Kidney (tissue), 13 donors: ENCODE measurements at regions not wholly inside any gene's neighbourhood (a gene's known extent, or its start where the extent isn't known, plus 50 kb on each side); places are given as distances from the start of the nearest gene placed in this dataset.

ENCODE experiments used
- DNase-seq, 5 donors: peaks; one replicate each; pipeline ENCODE4 v3.0.0-alpha.2; 2013 to 2020
- FAIRE-seq: peaks from 2 replicates; lab custom pipeline; 2012; peaks lifted over from hg19 to GRCh38; lab: Jason Lieb, UNC
- H3K27ac ChIP-seq, 2 donors: one replicate each; pipeline ENCODE4 v1.7.0; 2013; ENCODE audit warnings: low read depth in 2 of 2, low read length in 2 of 2, inconsistent platforms in 1 of 2
- H3K27me3 ChIP-seq: one replicate; pipeline ENCODE4 v1.7.1; 2013; ENCODE audit warnings: low read length, inconsistent platforms; ENCODE audit not compliant: control insufficient read depth, insufficient read depth
- H3K36me3 ChIP-seq, 3 donors: one replicate each; pipeline versions ENCODE4 v1.7.0 to v1.7.1; 2013; ENCODE audit warnings: low read length in 3 of 3, control low read depth in 1 of 3, inconsistent platforms in 1 of 3; ENCODE audit not compliant: insufficient read depth in 3 of 3, control insufficient read depth in 2 of 3
- H3K4me1 ChIP-seq, 3 donors: one replicate each; pipeline versions ENCODE4 v1.7.0 to v1.7.1; 2013; ENCODE audit warnings: low read length in 3 of 3, inconsistent platforms in 1 of 3, low read depth in 1 of 3; ENCODE audit not compliant: control insufficient read depth in 2 of 3, insufficient read depth in 2 of 3
- H3K4me3 ChIP-seq, 3 donors: one replicate each; pipeline versions ENCODE4 v1.7.0 to v1.8.1; 2013; ENCODE audit warnings: low read length in 3 of 3, control low read depth in 1 of 3, inconsistent platforms in 1 of 3
- H3K9ac ChIP-seq, 3 donors: one replicate each; pipeline versions ENCODE4 v1.7.0 to v1.7.1; 2013; ENCODE audit warnings: low read length in 3 of 3, control low read depth in 1 of 3, inconsistent platforms in 1 of 3
- H3K9me3 ChIP-seq, 3 donors: one replicate each; pipeline versions ENCODE4 v1.7.0 to v1.7.1; 2013; ENCODE audit warnings: low read length in 3 of 3, control low read depth in 1 of 3, inconsistent platforms in 1 of 3; ENCODE audit not compliant: control insufficient read depth in 2 of 3, insufficient read depth in 1 of 3
- intact Hi-C: fragments of 100-400 bp; cut with DNase I; formaldehyde crosslinking; loops from one replicate; pipeline ENCODE4 v1.11.1; 2022
- TF ChIP-seq, protein P1 (sequence below): IDR thresholded peaks from 3 replicates; pipeline ENCODE4 v1.5.1; 2012; ENCODE audit warnings: mild to moderate bottlenecking, moderate library complexity, borderline replicate concordance; ENCODE audit not compliant: insufficient read depth; ENCODE audit errors: extremely low read depth
- donor health status: control.
- donor health status: control.
- donor health status: control.
- donor health status: control.
- donor health status: control.
- donor health status: DM: yes; HTN: yes; CAD: no.
- donor health status: Normal renal cell carcinoma (clear cell type).

DNA sequence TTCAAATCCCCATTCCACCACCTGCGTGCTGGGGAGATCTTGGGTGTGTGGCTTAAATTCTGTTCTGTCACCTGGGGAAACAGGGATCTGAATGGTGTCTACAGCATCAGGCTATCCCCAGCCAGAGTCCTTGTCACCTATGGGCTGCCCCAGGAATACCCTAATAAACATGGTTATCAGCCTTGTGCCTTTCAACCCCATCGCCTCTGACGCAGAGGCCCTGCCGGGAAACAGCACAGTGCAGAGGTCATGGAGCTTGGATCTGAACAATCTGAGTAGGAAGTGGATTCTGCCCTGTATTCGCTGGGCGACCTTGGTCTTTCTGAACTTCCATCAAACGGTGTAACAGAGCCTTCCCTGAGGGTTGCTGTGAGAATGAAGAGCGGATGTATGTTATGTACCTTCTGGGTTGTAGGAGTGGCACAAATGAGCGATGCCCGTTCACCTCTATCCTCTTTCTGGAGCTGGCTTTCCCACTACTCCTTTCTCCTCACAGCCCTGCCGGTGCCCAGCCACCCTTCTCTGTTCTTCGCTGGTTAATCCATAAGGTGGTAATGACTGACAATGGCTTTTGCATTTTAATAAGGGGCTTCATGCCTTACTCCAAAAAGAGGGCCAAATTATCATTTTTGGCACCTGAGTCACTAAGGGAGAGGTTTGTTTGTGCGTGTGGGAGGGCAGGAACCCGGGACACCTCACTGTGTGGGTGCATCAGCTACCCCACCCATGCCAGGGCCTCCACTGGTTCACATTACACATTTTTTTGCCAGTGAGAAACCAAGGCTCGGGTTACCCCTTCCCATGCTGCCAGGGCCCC lies 256.5 kb downstream of the MYCN start:
- Histone ChIP-seq H3K27me3 (no peaks in the 10 kb centered on the region), H3K4me1 (no peaks in the 10 kb centered on the region), H3K36me3 (no peaks in the 10 kb centered on the region), H3K9me3 (no peaks in the 10 kb centered on the region), H3K4me3 (no peak overlapping the region), H3K27ac (no peak overlapping the region), H3K9ac (no peak overlapping the region)
- DNase-seq (peak in 1 of 5 donors; percentile 7), FAIRE-seq (no peak)
- intact Hi-C loops, result no loop called here
- TF ChIP-seq, protein P1, sequence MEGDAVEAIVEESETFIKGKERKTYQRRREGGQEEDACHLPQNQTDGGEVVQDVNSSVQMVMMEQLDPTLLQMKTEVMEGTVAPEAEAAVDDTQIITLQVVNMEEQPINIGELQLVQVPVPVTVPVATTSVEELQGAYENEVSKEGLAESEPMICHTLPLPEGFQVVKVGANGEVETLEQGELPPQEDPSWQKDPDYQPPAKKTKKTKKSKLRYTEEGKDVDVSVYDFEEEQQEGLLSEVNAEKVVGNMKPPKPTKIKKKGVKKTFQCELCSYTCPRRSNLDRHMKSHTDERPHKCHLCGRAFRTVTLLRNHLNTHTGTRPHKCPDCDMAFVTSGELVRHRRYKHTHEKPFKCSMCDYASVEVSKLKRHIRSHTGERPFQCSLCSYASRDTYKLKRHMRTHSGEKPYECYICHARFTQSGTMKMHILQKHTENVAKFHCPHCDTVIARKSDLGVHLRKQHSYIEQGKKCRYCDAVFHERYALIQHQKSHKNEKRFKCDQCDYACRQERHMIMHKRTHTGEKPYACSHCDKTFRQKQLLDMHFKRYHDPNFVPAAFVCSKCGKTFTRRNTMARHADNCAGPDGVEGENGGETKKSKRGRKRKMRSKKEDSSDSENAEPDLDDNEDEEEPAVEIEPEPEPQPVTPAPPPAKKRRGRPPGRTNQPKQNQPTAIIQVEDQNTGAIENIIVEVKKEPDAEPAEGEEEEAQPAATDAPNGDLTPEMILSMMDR, result no peak

DNA sequence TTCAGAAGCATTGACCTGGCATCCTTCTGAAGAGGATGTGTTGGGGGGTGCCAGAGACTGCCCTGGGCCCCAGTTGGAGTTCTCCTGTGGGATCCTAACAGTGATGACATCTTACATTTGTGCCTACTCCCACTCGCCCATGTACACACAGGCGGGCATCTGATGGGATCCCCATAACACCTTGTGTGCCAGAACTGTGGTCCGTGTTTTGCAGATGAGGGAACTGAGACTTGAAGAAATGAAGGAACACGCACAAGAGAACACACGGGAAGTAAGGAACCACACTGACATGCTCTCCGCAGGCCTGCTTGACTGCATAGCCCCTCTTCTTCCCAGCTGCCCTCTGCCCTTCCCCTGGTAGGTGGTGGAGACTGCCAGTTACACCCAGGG lies 255.3 kb downstream of the MYCN start:
- H3K9me3 ChIP-seq, result no peaks in the 10 kb centered on the region
- TF ChIP-seq, protein P1, result no peak
- DNase-seq (no peak), FAIRE-seq (no peak)
- H3K4me1 ChIP-seq, result no peaks in the 10 kb centered on the region
- no peak overlapping the region for H3K27ac ChIP-seq
- intact Hi-C loops, result no loop called here
- no peak overlapping the region for H3K4me3 ChIP-seq
- H3K36me3 ChIP-seq, result no peaks in the 10 kb centered on the region
- no peaks in the 10 kb centered on the region for H3K27me3 ChIP-seq
- H3K9ac ChIP-seq, result no peak overlapping the region

DNA sequence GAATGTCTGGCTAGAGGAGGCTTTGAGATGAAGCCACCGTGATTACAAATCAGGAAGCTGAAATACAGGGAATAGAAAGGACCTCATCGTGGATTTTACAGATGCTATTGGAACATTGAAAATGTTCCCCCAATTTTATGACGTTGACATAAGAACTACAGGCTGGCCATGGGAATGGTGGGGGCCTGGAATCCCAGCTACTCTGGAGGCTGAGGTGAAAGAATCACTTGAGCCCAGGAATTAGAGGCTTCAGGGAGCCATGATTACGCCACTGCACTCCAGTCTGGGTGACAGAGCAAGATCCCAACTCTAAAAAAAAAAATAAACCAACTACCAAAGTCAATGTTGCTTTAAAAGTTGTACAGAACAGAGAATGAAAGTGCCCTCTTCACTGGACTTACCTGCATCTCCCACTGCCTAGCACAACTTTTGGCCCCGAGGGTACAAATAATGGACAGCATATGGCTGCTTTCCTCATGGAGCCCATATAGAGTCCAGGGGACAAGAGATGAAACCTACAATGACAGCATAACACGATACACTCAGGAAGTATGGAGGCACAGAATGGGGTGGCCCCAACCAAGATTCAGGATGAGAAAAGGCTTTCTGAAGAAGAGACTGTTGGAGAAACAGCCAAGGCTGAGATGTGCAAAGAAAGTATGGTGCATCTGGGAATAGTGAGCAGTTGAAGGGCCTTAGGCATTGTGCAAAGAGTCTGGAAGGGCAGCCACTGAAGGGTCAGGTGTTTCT lies 254.8 kb downstream of the MYCN start:
- no peaks in the 10 kb centered on the region for H3K4me1 ChIP-seq
- H3K27ac ChIP-seq, result no peak overlapping the region
- no peak overlapping the region for H3K9ac ChIP-seq
- TF ChIP-seq, protein P1, result no peak
- DNase-seq (no peak), FAIRE-seq (no peak)
- H3K36me3 ChIP-seq, result no peaks in the 10 kb centered on the region
- H3K9me3 ChIP-seq, result no peaks in the 10 kb centered on the region
- H3K27me3 ChIP-seq, result no peaks in the 10 kb centered on the region
- intact Hi-C loops, result no loop called here
- no peak overlapping the region for H3K4me3 ChIP-seq
